HG02852 (cell line): ENCODE measurements at regions not wholly inside any gene's neighbourhood (a gene's known extent, or its start where the extent isn't known, plus 50 kb on each side); places are given as distances from the start of the nearest gene placed in this dataset.
A peak's percentile ranks its signal among the peaks of the same experiment; 100 is the strongest.

ENCODE experiments used
- ATAC-seq: cut with Tn5 transposase; IDR thresholded peaks from one replicate; pipeline ENCODE4 v1.9.1; 2021; ENCODE audit warnings: mild to moderate bottlenecking, moderate library complexity; ENCODE audit not compliant: unreplicated experiment

- ATAC-seq: no peak
Observed at GRCh38 chr5:175765858-175766257, 105.5 kb upstream of the CPLX2 start.

- no peak for ATAC-seq
Observed at GRCh38 chr5:175766963-175767362, 104.4 kb upstream of the CPLX2 start.

DNA sequence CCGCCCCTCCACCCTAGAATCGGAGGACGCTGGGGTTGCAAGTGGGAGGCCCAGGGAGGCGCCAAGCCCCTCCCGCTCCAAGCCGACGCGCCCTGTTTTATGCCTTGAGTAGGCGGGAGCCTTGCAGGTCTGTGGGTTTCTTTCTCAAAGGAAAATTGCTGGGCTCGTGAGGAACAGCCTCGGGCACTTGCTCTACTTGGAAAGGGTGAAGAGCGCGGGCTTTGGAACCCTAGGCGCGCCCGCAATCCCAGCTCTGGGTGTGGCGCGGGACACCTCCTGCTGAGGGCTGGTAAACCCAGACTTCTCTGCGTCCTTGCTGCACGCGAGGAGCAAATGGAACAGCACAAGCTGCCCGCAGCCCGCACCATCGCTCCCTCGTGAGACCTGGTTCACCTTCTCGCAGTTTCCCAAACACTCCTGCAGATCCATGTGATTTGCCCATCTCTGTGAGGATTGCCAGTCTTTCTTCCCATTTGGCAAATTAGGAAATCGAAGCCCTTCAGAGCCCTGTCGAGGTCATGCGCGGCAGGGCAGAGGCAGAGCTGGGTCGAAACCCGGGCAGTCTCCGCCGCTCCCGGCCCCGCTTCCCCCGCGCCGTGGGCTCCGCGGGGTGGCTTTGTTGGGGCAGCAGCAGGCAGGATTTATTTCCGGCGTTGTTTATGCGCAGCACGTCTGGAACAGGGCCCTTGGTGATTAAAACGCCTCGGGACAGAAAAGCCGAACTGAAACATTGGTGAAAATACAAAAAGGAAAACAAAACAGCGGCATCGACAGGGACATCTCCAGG lies 98.4 kb upstream of the CPLX2 start:
- no peak for ATAC-seq

DNA sequence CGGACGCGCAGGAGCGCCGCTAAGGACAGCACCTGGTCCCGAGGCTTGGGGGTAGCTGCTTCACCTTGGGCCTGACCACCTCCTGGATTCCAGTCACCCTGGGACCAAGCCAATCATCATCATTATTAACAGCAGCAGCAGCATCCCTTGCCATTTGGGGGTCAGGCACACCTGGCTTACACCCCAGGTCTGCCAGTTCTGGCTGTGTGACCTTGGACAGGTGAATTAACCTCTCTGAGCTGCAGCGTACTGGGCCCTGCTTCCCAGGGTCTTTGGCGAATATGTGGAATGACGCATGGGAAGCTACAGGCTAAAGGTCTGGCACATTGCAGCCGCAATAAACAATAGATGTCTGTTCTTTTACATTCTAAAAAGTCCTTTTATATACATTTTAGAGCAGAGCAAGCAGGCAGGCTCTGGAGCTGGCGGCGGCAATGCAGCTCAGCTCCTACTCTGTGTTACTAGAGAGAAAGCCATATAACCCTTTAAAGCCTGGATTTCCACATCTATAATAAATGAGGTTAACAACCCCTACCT lies 97.8 kb upstream of the CPLX2 start:
- no peak for ATAC-seq

DNA sequence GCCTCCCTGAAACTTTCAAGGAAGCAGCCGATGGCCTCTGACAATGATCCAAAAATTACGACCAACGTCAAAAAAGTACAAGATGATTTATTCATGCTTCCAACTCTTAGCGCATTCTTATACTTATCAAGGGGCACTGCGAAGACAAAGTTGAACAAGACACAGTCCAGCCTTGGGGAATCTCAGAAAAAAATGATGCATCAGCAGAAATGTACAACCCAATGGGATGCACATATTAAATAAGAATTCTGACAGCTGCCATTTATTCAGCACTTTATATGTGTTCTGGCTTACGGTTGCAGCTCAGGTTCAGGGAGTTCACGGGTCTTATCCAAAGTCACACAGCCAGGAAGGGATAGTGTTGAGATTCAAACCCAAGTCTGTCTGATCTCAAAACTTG lies 96.0 kb upstream of the CPLX2 start:
- ATAC-seq: no peak

GRCh38 chr5:175778951-175779503 lies 92.4 kb upstream of the CPLX2 start:
- no peak for ATAC-seq

DNA sequence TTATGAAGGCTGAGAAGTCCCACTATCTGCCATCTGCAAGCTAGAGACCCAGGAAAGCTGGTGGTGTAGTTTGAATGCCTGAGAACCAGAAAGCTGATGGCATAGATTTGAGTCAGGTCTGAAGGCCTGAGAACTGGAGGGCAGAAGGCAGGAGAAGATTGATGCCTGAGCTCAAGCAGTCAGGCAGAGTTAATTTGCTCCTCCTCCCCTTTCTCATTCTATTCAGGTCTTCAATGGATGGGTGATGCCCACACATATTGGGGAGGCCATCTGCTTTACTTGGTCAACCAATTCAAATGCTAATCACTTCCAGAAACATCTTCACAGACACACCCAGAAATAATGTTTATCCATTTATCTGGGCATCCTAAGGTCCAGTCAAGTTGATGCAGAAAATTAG lies 87.6 kb upstream of the CPLX2 start:
- no peak for ATAC-seq

- no peak for ATAC-seq
Observed at GRCh38 chr5:175784230-175784629, 87.1 kb upstream of the CPLX2 start.

DNA sequence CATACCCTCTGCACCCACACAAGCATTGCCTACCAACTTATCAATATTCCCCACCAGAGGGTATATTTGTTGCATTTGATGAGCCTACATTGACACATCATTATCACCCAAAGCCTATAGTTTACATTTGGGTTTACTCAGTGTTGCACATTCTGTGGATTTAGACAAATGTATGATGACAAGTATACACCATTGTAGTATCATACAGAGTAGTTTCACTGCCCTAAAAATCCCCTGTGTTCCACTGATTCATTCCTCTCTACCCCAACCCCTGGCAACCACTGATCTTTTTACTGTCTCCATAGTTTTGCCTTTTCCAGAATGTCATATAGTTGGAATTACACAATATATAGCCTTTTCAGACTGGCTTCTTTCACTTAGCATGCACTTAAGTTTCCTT lies 85.7 kb upstream of the CPLX2 start:
- ATAC-seq: no peak

DNA sequence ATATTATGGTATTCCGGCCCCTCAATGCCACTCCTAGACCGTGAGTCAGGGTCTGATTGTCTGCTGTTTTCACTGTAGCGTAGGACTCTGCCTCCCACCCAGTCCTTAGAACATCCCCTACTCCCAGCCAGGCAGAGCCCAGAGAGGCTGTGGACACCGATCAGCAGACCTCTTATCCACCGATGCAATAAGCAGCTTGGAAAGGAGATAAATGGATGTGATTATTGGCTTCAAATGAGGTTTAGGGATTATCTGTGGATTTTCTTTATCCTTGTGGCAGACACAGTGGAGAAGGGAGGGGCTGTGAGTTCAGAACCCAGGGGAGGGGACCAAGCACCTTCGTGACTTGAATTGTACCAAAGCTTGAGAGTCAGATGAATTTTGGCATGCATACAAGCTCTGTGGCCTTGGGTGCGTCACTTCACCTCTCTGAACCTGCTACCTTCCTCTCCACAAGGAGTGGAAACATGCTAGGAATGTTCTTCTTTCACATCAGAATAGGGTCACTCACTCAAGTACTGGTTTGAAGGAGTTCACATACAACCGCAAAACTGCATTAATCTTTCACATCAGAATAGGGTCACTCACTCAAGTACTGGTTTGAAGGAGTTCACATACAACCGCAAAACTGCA lies 83.1 kb upstream of the CPLX2 start:
- ATAC-seq: no peak

GRCh38 chr5:175789670-175790069 lies 81.7 kb upstream of the CPLX2 start:
- ATAC-seq: no peak

DNA sequence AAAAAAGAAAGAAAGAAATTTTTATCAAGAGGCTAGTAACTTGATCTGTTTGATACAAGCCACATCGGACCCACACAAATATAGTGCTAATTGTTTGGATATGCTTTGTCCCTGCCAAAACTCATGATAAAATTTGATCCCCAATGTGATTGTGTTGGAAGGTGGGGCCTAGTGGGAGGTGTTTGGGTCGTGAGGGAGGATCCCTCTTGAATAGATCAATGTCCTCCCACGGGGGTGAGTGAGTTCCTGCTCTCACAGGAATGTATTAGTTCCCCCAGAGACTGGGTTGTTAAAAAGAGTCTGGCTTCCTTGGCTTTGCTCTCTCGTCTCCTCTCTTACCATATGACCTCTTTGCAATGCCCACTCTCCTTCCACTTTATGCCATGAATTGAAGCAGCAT lies 80.6 kb upstream of the CPLX2 start:
- no peak for ATAC-seq

GRCh38 chr5:175795959-175796358 lies 75.4 kb upstream of the CPLX2 start:
- no peak for ATAC-seq

GRCh38 chr5:175796536-175797499 lies 74.6 kb upstream of the CPLX2 start:
- peak; percentile 81 for ATAC-seq

- ATAC-seq: no peak
Observed at GRCh38 chr5:175797521-175798038, 73.8 kb upstream of the CPLX2 start.

- no peak for ATAC-seq
Observed at GRCh38 chr5:175798626-175799025, 72.8 kb upstream of the CPLX2 start.

- no peak for ATAC-seq
Observed at GRCh38 chr5:175800656-175801081, 70.7 kb upstream of the CPLX2 start.

DNA sequence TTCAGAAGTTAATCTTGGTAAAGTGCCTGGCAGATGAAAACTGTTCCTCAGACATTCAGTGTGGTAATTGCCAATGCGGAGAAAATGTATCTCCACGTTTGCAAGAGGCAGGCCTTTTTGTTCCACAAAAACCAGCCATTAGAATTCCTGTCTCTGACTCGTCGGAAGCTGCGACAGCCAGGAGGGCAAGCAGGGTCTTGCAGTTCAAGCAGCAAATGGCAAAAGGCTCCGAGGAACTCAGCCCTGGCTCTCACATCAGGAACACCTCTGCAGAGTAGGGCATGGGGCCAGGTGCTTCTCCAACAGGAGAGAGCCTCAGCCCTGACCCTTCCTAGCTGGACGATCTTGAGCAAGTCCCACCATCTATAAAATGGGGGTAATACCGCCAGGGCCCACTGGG lies 69.0 kb upstream of the CPLX2 start:
- no peak for ATAC-seq

- ATAC-seq: no peak
Observed at GRCh38 chr5:175803254-175803653, 68.1 kb upstream of the CPLX2 start.

- ATAC-seq: no peak
Observed at GRCh38 chr5:175803736-175804454, 67.5 kb upstream of the CPLX2 start.
